HG02759 (cell line): ENCODE measurements at regions not wholly inside any gene's neighbourhood (a gene's known extent, or its start where the extent isn't known, plus 50 kb on each side); places are given as distances from the start of the nearest gene placed in this dataset.
"Not testable (repeated sequence)": the region's sequence is repeated elsewhere in the genome, so short reads cannot be mapped to it uniquely, and the experiment has no call there.

Source experiments
- ATAC-seq: cut with Tn5 transposase; IDR thresholded peaks from one replicate; pipeline ENCODE4 v1.9.1; 2021; ENCODE audit warnings: mild to moderate bottlenecking, moderate library complexity; ENCODE audit not compliant: unreplicated experiment

- ATAC-seq = not testable (repeated sequence)
These were observed 319.6 kb upstream of the FGF16 start for GRCh38 chrX:77127571-77127970.

- ATAC-seq = no peak
These were observed 303.3 kb upstream of the FGF16 start for GRCh38 chrX:77143907-77144306.

GRCh38 chrX:77160301-77160700 is 286.9 kb upstream of the FGF16 start:
- no peak for ATAC-seq

- ATAC-seq = no peak
These were observed 284.4 kb upstream of the FGF16 start for GRCh38 chrX:77162777-77163176.

GRCh38 chrX:77167993-77168392 is 279.2 kb upstream of the FGF16 start:
- ATAC-seq = no peak

GRCh38 chrX:77174680-77175519 is 272.3 kb upstream of the FGF16 start:
- ATAC-seq = no peak

GRCh38 chrX:77200663-77201062 is 246.5 kb upstream of the FGF16 start:
- ATAC-seq = no peak

GRCh38 chrX:77223046-77223445 is 224.1 kb upstream of the FGF16 start:
- no peak for ATAC-seq

- ATAC-seq = no peak
These were observed 182.7 kb upstream of the FGF16 start for GRCh38 chrX:77264490-77264889.

GRCh38 chrX:77275392-77275791 is 171.8 kb upstream of the FGF16 start:
- ATAC-seq = no peak

GRCh38 chrX:77276742-77277141 is 170.4 kb upstream of the FGF16 start:
- ATAC-seq = no peak

- ATAC-seq = no peak
These were observed 169.3 kb upstream of the FGF16 start for GRCh38 chrX:77277911-77278310.

- ATAC-seq = not testable (repeated sequence)
These were observed 167.8 kb upstream of the FGF16 start for GRCh38 chrX:77279373-77279772.

GRCh38 chrX:77293331-77293995 is 153.7 kb upstream of the FGF16 start:
- ATAC-seq = peak; percentile 85

- ATAC-seq = no peak
These were observed 148.9 kb upstream of the FGF16 start for GRCh38 chrX:77298296-77298695.

GRCh38 chrX:77298790-77299189 is 148.4 kb upstream of the FGF16 start:
- no peak for ATAC-seq

GRCh38 chrX:77299549-77299948 is 147.6 kb upstream of the FGF16 start:
- ATAC-seq = no peak

GRCh38 chrX:77342004-77342403 is 105.2 kb upstream of the FGF16 start:
- no peak for ATAC-seq

GRCh38 chrX:77346859-77347258 is 100.3 kb upstream of the FGF16 start:
- no peak for ATAC-seq

- no peak for ATAC-seq
These were observed 99.6 kb upstream of the FGF16 start for GRCh38 chrX:77347572-77347971.

- ATAC-seq = no peak
These were observed 57.3 kb upstream of the FGF16 start for GRCh38 chrX:77389891-77390290.

GRCh38 chrX:77390365-77390764 is 56.8 kb upstream of the FGF16 start:
- not testable (repeated sequence) for ATAC-seq
